ENCODE measurements at regions not wholly inside any gene's neighbourhood (a gene's known extent, or its start where the extent isn't known, plus 50 kb on each side); places are given as distances from the start of the nearest gene placed in this dataset.
"Not testable (repeated sequence)": the region's sequence is repeated elsewhere in the genome, so short reads cannot be mapped to it uniquely, and the experiment has no call there.

DNA sequence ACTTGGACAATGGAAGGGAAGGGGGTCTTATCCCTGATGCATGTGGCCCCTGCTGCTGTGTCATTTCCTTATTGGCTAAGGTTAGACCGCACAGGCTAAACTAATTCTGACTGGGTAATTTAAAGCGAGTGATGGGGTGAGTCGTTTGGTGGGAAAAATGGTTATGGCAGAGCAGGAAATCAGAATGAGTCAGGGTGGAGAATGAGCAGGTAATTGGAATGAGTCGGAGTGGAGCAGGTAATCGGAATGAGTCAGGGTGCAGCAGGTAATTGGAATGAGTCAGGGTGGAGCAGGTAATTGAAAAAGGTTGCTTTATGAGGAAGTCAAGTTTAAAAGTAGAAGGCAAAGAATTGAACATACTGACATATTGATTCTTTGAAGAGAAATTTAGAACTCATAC is 901.0 kb downstream of the DSC3 start:
- not testable (repeated sequence) for DNase-seq

DNA sequence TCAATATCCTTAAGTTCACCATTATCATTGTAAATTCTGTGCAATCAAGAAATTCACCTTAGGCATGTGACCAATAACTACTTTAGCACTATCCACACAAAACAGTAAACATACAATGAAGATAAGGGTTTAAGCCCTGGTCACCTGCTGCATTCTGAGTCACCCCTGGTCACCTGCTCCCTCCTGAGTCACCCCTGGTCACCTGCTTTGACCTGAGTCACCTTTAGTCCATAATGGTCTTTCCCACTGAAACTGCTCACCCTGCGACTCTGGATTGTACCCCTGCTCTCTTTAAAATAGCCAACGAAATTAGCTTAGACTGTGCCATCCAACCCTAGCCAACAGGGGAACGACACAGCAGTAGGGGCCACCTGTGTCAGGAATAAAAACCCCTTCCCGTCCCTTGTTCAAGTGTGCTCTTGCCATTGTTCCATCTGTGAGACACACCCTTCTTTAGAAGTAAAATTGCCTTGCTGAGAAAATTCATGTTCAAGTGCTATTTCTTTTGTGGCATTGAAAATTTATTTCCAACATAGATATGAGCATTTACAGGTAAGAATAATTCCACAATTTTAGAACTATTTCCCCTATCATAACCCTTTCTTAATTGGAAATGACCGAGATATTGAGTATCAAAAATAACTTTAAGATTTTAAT is 902.8 kb downstream of the DSC3 start:
- DNase-seq: no peak

DNA sequence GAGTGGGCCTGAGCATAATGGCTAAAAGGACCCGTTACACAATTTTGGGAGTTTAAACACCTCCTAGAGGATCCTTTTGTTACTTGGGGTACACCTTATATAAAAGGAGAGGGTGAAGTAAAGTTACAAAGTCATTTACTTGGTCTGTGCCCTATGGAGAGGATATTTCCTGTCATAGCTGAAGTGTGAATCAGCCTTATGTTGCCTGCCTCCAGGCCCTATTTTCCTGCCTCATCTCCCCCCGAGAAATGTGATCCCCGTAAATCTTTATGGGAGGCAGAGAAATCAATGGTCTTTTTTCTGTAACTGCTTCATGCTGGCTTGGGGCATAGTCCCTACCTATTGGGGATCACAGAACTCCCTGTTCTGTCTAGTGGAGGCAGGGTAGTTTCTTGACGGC is 906.6 kb downstream of the DSC3 start:
- no peak for DNase-seq

DNA sequence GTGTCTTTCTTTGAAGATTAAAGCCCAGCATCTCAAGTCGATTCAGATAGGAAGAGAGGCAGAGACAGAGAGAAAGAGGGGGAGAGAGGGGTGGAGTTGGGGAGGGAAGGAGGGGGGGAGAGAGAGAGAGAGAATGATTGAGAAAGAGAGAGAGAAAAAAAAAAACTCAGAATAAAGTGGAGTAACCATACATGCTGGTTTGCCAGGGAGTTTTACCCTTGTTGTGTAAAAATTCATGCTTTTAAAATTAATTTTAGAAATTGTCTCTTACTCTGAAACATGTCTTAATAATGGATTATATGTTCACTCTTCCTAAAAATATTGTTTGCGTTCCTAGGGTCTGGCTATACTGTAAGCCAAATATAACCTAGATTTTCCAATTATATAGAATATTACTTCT is 908.5 kb downstream of the DSC3 start:
- no peak for DNase-seq

DNA sequence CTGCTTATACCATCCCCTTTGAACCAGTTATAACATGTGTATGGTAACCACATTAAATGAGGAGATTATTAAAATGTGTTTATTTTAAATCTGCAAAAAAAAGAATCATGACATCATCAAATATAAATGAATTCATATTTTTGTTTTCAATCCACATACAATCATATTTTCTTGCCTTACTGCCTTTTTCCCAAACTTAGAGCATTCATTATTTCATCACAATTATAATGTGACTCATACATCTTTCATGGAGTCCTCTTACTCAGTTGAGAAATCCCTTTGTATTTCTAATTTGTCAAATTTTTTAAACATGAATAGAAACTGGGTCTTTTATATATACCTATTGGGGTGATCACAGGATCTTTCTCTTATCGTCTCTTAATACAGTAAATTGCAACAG is 909.6 kb downstream of the DSC3 start:
- DNase-seq: no peak

DNA sequence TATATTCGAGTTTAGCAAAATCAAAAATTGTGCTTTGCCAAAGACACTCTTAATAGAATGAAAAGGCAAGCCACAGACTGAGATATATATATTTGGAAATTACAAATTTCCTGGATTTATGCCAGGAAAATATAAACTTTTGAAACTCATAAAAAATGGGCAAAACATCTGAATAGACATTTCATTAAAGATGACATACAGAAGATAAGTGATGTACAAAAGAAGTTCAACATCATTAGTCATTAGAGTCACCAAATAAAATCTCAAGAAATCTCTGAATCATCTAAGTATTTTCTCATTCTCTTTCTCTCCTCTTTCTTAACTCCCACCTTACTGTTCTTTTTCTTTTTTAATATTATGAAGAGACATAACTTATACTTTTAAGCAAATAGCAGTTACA is 921.1 kb downstream of the DSC3 start:
- DNase-seq: no peak

DNA sequence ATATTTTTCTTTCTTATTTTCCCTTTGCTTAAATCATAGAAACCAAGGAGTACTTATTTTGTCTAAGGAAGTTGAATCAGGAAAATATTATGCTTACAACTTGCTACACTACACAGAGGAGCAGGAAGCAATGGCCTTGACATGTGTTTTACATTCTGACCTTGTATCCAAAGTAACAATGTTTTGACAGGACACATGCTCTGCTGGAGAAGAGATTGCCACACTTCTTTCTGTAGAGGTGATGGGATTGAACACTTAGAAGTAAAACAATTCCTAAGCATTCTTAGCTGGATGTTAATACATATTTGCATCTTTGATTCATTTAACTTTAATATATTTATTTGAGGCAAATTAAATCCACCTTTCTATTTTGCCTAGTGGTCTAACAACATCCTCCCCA is 929.1 kb downstream of the DSC3 start:
- no peak for DNase-seq

DNA sequence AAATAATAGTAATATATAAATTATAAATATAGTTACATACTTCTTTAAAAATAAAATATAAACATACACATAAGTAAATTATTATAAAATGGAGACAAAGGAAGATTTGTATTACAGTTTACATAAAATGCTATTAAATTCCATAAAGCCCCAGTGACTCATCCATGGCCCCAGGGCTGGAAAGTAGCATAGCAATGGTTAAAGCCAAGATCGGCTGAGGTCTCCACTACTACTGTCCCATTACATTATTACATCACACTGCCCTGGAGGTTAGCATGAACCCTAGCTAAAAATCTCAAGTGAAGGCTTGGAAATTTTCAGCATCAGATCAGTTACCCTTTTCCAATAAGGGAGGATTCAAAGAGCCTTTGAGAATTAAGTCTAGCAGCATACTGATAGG is 936.2 kb downstream of the DSC3 start:
- no peak for DNase-seq

DNA sequence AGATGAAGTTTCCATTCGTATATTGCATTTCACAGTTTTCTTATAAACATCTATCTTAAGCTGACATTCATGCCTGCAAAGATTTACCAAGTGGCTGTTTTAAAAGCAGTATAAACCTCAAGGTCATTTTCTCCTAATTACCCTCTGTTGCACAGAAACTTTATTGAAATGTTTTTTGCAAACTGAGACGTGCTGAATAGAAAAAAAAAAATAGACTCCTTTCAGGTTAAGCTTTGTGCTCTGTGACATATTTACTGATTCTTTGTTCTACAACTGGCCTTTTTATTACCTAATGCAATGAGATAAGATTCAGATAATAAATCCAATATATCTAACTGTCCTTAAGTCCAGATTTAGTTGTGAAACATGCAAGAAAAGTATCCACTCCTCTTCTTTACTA is 938.7 kb downstream of the DSC3 start:
- no peak for DNase-seq

DNA sequence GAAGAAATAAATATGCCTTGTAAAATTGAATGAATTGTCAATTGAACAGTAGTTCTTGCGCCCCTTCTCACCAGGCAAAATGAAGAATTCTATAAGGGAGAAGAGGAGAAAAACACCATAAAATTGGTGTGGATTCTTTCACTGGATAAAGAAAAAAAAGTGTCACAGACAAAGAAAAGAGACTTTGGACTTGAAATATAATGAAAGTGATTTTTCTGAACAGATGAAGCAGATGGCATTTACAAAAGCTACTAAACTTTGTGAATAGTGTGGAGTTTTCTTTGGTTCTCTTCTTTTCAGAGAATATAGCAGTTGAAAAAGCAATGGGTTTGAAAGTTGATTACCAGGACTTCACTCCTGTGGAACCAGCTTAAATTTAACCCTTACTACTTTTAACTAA is 945.7 kb downstream of the DSC3 start:
- DNase-seq: no peak

DNA sequence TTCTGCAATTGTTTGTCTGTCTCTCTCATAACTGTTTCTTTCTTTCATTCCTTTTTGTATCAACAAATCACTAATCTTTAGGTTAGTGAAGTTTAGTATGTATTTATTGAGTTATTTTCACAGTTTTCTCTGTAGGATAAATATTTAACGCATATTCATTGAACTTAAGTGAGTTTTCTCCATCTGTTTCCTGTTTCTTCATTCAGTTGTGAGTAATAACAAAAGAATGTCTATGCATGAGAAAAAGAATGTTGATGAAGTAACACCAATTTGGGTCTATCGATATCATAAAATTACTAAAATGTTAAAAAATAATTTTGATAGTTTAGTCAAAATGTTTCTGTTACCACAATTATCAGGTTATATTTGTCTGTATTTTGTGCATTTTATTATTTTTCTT is 948.0 kb downstream of the DSC3 start:
- DNase-seq: no peak

DNA sequence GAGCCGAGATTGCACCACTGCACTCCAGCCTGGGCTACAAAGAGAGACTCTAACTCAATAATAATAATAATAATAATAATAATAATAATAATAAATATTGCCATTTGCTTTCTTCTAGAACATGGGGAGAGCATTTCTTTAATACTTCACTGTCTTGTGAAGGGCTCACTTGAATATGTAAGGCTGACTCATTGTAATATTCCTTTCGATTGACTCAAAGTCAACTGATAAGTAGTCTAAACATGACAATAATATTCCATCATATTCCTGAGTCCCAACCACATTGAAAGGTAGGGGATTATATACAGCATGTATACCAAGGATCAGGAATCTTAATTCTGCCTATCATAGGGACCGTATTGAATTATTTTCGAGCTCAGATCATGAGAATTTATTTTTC is 949.2 kb downstream of the DSC3 start:
- no peak for DNase-seq

DNA sequence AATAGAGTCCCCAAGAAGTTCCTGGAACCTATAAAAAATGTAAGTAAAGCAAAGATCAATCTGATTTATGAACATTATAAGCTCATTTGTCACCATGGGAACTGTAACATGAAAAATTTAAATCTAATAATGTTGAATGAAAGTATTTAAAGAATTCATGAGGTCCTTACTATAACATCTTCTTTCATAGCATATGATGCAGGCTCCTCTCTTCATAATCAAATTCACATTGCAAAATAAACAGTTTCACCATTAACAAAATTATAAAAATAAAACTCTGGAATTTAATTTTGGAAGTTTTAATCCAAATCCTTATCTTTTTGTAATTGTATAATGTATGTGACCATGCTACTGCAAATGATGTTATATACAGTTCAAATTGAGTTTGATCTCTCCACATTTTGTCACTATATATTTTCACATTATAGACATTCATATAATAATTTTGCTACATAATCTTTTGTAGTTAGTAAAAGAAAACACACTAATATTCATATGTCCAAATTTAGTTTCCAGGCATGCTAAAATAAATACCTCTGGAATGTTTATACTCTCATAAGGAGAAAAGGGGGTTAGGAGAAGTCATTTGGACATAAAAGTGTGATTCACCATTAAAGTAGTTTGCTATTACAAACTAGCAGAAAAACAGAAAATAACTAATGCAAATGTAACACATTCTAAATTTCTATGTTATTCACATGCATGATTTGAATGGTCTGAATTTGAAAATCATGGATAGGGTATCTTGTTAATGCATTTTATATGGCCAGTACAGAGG is 954.1 kb downstream of the DSC3 start:
- DNase-seq: no peak

DNA sequence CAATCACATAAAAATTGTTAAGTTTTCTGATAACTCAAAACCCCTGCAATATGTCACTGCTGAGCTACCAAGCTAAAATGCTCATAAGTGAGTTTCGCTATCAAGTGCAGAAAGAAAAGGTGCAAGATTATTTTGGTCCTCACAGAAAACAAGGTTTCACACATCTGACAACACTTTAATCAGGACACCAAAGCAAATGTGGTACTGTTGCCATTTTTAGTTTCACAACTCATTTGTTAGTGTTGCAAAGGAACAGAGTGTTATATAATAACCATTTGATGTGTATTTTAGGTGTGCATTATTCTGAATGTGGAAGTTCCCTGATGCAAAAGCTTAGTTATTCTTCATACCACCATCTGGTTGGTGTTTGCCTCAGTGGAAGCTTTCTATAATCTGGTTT is 956.2 kb downstream of the DSC3 start:
- DNase-seq: no peak

DNA sequence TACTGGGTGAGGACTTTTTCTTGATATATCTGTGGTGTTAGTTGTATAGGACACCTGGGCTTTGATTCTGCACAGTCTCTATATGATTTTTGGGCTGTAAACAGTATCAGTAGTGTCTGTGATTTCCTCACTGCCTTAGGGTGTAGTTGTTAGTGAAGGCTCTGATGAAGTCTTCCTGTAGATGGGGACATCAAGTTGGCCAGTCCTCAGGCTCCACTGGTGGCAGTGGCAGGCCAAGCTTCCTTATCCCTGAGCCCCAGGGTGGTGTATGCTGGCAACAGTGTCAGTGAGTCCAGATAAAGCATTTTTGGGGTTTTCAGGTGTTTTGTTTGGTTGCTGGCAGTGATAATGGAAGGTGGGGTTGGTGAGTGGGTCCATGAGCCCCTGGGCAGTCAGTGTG is 961.4 kb downstream of the DSC3 start:
- DNase-seq: no peak

DNA sequence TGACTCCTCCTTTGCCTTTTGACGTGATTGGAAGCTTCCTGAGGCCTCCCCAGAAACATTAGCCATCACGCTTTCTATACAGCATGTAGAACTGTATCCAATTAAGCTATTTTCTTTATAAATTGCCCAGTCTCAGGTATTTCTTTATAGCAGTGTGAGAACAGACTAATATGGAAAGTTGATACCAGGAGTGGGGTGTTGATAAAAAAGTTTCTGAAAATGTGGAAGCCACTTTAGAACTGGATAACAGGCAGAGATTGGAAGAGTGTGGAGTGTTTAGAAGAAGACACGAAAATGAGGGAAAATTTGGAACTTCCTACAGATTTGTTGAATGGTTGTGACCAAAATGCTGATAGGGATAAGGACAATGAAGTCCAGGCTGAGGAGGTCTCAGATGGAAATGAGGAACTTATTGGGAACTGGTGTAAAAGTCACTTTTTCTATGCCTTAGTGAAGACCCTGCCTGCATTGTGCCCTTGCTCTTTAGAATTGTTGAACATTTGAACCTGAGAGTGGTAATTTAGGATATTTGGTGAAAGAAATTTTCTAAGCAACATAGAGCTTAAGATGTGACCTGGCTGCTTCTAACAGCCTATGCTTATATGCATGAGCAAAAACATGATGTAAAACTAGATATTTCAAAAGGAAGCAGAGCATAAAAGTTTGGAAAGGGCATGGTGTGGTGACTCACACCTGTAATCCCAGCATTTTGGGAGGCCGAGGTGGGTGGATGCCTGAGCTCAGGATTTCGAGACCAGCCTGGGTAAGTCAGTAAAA is 969.7 kb downstream of the DSC3 start:
- DNase-seq: no peak

DNA sequence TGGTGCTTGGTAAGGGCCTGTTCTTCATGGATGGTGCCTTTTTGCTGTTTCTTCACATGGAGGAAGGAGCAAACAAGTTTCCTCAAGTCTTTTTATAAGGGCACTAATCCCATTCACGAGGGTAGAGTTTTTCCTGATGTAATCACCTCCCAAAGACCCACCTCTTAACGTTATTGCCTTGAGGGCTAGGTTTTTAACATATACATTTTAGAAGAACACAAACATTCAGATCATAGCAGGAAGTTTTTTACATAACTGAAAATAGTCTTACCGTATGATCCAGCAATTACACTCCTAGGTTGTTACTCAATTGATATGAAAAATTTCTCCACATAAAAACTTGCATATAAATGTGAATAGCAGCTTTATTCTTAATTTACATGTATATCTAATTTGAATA is 976.3 kb downstream of the DSC3 start:
- DNase-seq: no peak

DNA sequence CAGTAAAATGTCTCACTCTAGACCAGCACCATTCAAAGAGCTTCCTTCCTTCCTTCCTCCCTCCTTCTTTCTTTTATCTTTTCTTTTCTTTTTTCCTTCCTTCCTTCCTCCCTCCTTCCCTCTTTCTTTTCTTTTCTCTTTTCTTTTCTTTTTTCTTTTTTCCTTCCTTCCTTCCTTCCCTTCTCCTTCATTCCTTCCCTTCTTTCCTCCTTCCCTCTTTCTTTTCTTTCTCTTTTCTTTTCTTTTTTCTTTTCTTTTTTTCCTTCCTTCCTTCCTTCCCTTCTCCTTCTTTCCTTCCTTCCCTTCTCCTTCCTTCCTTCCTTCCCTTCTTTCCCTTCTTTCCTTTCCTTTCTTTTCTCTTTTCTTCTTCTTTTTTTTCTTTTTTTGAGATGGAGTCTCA is 985.1 kb downstream of the DSC3 start:
- no peak for DNase-seq

DNA sequence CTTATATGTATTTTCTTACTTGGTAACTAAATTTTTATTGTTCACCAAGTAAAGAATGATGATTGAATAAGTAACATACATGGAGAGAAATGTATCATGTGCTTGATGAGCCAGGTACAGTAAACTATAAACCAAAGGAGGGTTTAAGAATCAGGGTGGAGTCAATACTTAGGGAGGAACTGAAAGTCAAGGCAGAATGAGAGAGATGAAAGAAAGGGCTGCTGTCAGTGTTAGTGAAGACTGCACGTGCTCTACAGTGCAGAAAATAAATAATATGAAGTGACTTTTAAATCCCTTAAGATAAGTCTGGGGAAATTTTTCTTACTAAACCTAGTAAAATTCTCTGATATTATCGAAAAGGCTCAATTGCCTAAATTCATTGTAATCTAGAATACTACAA is 986.0 kb downstream of the DSC3 start:
- no peak for DNase-seq

DNA sequence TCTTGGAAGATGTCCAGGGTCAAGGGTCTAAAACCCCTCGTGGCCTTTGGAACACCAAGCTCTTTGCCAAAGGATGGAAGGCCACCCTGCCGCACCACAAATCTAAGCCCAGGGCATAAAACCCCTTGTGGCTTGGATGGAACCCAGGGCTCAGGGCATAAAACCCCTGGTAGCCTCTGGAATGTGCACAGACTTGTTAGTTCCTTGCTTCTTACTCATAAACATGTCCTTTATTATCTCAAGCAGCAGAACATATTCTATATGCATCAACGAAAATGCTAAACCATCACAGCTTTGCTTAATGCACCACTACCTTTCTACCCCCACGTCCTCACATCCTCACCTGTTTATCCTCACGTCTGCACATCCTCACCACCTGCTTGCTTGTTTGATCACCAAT is 998.0 kb downstream of the DSC3 start:
- no peak for DNase-seq

DNA sequence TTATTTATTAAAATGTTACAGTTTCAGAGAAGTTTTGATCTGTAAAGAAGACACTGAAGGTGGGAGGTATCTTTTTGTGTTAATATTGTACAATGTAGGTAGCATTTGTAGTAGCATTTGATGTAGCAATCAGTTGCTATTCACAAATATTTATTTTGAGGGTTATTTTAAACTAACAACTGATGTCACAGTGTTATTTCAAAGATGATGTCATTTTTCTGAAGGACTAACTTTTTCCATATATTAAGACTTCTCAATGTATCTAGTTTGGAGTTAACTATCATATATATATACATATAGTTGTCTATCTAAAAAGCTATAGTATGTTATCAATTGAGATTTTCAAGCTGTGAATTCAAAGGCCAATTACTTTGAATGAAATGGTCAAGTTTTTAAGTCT is 1003.3 kb downstream of the DSC3 start:
- no peak for DNase-seq

DNA sequence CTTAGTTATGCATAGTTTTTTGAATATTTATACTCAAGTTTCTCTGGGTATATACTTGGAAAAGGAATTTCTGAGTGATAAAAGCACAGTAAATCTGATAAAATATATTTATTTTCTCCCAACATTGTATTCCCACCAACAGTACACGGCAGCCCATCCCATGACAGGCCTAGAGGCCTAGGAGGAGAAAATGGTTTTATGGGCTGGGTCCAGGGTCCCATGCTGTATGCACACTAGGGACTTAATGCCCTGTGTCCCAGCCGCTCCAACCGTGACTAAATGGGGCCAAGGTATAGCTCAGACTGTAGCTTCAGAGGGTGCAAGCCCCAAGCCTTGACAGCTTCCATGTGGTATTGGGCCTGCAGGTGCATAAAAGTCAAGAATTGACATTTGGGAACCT is 1007.7 kb downstream of the DSC3 start:
- DNase-seq: no peak

DNA sequence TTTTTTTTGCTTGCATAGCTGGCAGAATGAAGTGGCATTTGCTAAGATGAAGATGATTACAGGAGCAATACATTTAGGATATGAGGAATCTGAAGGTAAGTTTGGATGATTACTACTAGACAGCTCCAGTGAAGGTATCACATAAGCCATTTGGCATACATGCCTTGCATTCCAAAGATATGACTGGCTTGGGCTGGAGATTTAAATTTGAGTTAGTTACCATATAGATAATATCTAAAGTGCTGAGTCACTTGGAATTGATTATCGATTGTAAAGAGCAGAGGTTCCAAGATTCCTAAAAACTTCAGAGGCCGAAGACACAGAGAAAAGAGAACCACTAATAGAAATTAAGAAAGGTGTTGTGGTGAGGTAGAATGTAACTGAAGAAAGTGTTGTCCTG is 1026.4 kb downstream of the DSC3 start:
- DNase-seq: no peak

DNA sequence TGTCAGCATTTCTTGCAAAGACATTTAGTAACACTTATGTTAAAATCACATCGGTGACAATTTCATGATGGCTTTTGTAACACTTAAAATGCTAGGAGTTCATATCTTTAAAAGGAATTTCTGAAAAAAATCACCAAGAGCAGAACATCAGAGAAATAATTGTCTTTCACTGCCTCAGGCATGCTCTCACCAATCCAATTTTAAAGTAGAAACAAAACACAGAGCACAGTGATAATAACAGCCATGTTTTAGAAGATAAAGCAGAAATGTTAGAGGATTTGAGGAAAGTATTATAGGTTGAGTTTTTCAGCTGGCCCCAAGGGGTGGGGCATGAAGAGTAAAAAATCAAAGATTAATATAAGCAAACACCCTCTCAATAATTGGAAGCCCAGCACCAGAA is 1037.6 kb downstream of the DSC3 start:
- DNase-seq: no peak

Data from activated CD4-positive, alpha-beta T cell treated with anti-CD3 and anti-CD28 coated beads, Interleukin-2, amount 50 U/mL, for 16 hours (primary cell).